Fibroblast of villous mesenchyme (primary cell): ENCODE measurements at regions not wholly inside any gene's neighbourhood (a gene's known extent, or its start where the extent isn't known, plus 50 kb on each side); places are given as distances from the start of the nearest gene placed in this dataset.
"Not testable (repeated sequence)": the region's sequence is repeated elsewhere in the genome, so short reads cannot be mapped to it uniquely, and the experiment has no call there.

ENCODE experiments used
- DNase-seq: peaks from one replicate; pipeline ENCODE4 v3.0.0-alpha.2; 2010; ENCODE audit warnings: low read depth
- H3K4me3 ChIP-seq: 2 replicates; pipeline ENCODE4 v1.5.1; 2011; ENCODE audit warnings: low read depth, mild to moderate bottlenecking, low read length
- TF ChIP-seq, protein P1 (sequence below): IDR thresholded peaks from 2 replicates; pipeline ENCODE4 v1.5.1; 2012; ENCODE audit warnings: low read depth, mild to moderate bottlenecking, low read length; ENCODE audit not compliant: insufficient read depth

DNA sequence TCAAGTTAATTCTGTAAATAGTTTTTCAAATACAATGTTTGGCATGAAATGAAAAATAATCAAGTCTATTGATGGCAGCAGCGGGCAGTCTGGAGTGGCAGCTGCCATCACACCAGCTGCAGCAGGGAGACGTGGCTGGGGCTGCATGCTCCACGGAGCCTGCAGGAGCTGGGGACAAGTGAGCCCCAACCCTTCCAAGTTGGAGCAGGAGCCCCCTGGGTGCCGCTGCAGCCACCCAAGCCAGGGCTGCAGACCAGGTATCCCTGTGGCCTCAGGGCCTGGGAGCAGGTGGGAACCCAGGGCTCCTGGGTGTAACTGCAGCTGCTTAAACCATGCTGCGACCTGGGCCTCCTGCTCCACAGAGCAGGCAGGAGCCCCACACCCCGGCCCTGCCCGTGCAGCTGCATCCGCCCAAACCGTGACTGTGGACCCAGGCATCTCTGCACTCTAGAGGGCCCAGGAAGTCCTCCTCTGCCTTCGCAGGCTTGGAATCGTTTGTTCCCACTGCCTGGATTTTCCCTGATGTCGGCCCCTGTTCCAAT, 257.4 kb downstream of the PLOD2 start:
- TF ChIP-seq, protein P1, sequence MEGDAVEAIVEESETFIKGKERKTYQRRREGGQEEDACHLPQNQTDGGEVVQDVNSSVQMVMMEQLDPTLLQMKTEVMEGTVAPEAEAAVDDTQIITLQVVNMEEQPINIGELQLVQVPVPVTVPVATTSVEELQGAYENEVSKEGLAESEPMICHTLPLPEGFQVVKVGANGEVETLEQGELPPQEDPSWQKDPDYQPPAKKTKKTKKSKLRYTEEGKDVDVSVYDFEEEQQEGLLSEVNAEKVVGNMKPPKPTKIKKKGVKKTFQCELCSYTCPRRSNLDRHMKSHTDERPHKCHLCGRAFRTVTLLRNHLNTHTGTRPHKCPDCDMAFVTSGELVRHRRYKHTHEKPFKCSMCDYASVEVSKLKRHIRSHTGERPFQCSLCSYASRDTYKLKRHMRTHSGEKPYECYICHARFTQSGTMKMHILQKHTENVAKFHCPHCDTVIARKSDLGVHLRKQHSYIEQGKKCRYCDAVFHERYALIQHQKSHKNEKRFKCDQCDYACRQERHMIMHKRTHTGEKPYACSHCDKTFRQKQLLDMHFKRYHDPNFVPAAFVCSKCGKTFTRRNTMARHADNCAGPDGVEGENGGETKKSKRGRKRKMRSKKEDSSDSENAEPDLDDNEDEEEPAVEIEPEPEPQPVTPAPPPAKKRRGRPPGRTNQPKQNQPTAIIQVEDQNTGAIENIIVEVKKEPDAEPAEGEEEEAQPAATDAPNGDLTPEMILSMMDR, result no peak
- H3K4me3 ChIP-seq, result no peak overlapping the region
- DNase-seq, result no peak

DNA sequence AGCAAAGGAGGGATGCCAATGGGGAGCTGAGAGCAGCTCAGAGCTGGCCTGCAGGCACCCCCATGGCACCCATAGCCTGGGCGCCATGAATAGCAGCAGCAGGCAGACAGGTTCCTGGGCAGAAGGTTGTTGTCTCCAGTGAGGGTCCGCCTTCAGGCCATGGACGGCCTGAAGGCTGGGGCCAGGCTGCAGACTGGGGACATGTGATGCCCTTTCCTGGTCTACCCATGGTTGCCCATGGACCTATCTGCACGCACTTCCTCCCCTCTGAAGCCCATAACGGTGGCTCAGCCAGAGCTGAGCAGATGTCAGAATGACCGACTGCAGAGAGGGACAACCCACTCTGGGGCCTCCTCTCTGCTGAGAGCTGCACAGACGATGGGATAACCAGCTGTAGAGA, 256.8 kb downstream of the PLOD2 start:
- TF ChIP-seq, protein P1, result no peak
- DNase-seq, result no peak
- no peak overlapping the region for H3K4me3 ChIP-seq

DNA sequence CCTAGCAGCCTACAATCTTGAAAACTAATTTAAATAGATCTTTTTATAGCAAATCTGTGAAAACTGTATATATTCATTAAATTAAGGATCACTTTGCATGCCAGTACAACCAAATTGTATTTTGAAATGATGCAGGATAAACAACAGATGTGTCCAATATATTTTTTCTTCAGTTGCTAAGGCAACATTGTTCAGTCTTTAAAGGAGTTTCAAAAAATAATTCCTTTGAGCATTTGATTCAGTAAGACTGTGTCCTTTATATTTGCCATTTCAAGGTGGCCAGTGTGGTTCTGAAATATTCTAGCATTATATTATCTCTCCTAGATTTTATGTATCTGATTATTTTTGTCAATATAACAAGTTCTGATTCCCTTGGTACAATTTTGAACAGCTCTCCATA, 254.7 kb downstream of the PLOD2 start:
- TF ChIP-seq, protein P1, result no peak
- no peak overlapping the region for H3K4me3 ChIP-seq
- no peak for DNase-seq

DNA sequence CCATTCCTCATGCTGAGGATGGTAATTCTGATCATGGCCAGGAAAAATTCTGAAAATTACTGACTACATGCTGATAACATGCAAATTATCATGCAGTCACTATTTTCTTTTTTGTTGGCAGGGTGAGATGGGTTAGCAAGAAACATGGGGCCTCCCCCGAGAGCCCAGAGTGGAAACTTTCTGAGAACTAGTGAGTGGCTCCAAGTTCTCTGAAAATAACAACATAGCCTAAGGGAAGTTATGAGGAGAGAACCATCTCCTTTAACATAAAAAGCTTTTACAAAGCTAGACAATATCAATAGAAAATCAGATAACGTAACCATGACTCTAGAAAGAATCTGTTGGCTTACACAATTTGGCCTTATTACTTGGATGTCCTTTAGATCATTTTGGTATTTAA, 254.2 kb downstream of the PLOD2 start:
- no peak overlapping the region for H3K4me3 ChIP-seq
- DNase-seq, result no peak
- TF ChIP-seq, protein P1, result no peak

DNA sequence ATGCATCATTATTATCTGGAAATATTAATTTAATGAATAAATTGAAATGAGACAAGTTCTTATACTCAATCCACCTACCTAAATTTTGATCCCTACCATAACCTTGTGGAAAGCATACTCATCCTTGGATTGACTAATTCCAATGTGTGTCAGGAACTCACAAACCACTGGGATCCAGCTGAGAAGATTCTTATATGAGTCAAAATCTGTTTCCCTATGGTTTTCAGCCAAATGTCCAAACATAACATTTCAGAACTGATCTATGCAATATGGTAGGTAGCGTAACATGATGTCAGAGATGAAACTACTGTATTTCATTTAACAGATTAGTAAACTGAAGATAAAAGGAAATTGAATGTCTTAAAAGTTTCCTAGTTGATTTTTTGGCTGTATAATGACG, 250.0 kb downstream of the PLOD2 start:
- H3K4me3 ChIP-seq, result no peak overlapping the region
- DNase-seq, result no peak
- TF ChIP-seq, protein P1, result no peak

GRCh38 chr3:145915787-145916186, 245.2 kb downstream of the PLOD2 start:
- DNase-seq, result no peak
- no peak overlapping the region for H3K4me3 ChIP-seq
- TF ChIP-seq, protein P1, result no peak

DNA sequence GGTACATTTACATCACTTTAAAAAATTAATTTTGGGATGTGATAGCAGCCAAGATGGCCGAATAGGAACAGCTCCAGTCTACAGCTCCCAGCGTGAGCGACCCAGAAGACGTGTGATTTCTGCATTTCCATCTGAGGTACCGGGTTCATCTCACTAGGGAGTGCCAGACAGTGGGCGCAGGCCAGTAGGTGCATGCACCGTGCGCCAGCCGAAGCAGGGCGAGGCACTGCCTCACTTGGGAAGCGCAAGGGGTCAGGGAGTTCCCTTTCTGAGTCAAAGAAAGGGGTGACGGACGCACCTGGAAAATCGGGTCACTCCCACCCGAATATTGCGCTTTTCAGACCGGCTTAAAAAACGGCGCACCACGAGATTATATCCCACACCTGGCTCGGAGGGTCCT, 233.2 kb downstream of the PLOD2 start:
- not testable (repeated sequence) for H3K4me3 ChIP-seq, DNase-seq
